Activated CD8-positive, alpha-beta memory T cell treated with anti-CD3 and anti-CD28 coated beads, Interleukin-2, amount 10 ng/mL, durations not matched to agents 7 days and 5 days (primary cell): ENCODE measurements at regions not wholly inside any gene's neighbourhood (a gene's known extent, or its start where the extent isn't known, plus 50 kb on each side); places are given as distances from the start of the nearest gene placed in this dataset.
"Not testable (repeated sequence)": the region's sequence is repeated elsewhere in the genome, so short reads cannot be mapped to it uniquely, and the experiment has no call there.

Experiments
- ATAC-seq: fragments of 150-1000 bp; cut with Tn5 transposase; one replicate; pipeline ENCODE4 v1.10.0; 2021; ENCODE audit warnings: moderate library complexity
- CTCF ChIA-PET: fragments of 350-600 bp; sonication (Branson Sonifier 250); formaldehyde crosslinking; loops from one replicate; lab custom pipeline; 2021; ENCODE audit warnings: antibody characterized with exemption; lab: Charles Lee
- DNase-seq: peaks from one replicate; pipeline ENCODE4 v3.0.0-alpha.2; 2020
- H3K27ac Mint-ChIP-seq: one replicate; pipeline ENCODE4 v1.8.0; 2021; ENCODE audit warnings: mild to moderate bottlenecking, mixed read lengths
- H3K27me3 Mint-ChIP-seq: one replicate; pipeline ENCODE4 v1.8.0; 2021; ENCODE audit warnings: mixed read lengths
- H3K36me3 Mint-ChIP-seq: one replicate; pipeline ENCODE4 v1.8.0; 2021; ENCODE audit warnings: mild to moderate bottlenecking, mixed read lengths
- H3K4me1 Mint-ChIP-seq: one replicate; pipeline ENCODE4 v1.8.0; 2021; ENCODE audit warnings: mixed read lengths
- H3K4me3 Mint-ChIP-seq: one replicate; pipeline ENCODE4 v1.8.0; 2021; ENCODE audit warnings: mild to moderate bottlenecking, moderate library complexity, mixed read lengths
- H3K9me3 Mint-ChIP-seq: one replicate; pipeline ENCODE4 v1.8.0; 2022; ENCODE audit warnings: low read depth, mixed read lengths

- Mint-ChIP-seq H3K36me3 (peaks cover 2% of the 10 kb centered on the region), H3K27me3 (peaks cover 7% of the 10 kb centered on the region)
- ATAC-seq = no peak
These were observed 1131.0 kb downstream of the TAF11L14 start for GRCh38 chr5:18765304-18765703.

GRCh38 chr5:18771097-18771610, 1136.9 kb downstream of the TAF11L14 start:
- no peaks in the 10 kb centered on the region for H3K9me3 Mint-ChIP-seq
- CTCF ChIA-PET = no interaction called here

More at GRCh38 chr5:18765304-18765703, 1131.0 kb downstream of the TAF11L14 start:
- CTCF ChIA-PET = no interaction called here
- Mint-ChIP-seq H3K27ac (no peak overlapping the region), H3K9me3 (no peaks in the 10 kb centered on the region), H3K4me3 (no peak overlapping the region), H3K4me1 (peaks cover 5% of the 10 kb centered on the region)
- no peak for DNase-seq

DNA sequence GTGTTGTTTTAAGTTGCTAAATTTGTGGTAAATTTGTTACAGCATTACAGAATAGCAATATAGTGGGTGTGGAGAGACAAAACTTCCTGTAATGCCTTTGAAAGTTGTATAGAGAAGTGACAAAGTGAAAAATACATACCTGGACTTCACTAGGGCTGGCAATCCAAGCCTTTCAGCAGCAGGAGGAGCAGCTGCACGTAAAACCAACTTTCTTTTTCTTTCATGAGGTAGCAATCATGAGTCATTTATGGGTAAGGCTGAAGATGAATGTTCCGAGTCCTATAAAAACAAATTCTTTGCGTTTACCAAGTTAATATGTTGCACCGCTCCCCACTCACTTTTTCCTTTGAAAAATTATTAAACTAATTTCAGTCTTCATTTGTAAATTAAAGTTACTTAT, 1138.2 kb downstream of the TAF11L14 start:
- CTCF ChIA-PET = no interaction called here
- H3K27me3 Mint-ChIP-seq = peaks cover 6% of the 10 kb centered on the region
- H3K36me3 Mint-ChIP-seq = no peaks in the 10 kb centered on the region
- H3K4me3 Mint-ChIP-seq = no peak overlapping the region
- peaks cover 2% of the 10 kb centered on the region for H3K4me1 Mint-ChIP-seq
- peak; percentile 39 for ATAC-seq
- no peak for DNase-seq
- H3K9me3 Mint-ChIP-seq = no peaks in the 10 kb centered on the region
- H3K27ac Mint-ChIP-seq = no peak overlapping the region

More at GRCh38 chr5:18771097-18771610, 1136.9 kb downstream of the TAF11L14 start:
- DNase-seq (no peak), ATAC-seq (no peak)
- H3K4me3 Mint-ChIP-seq = no peak overlapping the region
- H3K36me3 Mint-ChIP-seq = no peaks in the 10 kb centered on the region
- no peak overlapping the region for H3K27ac Mint-ChIP-seq
- peaks cover 2% of the 10 kb centered on the region for H3K4me1 Mint-ChIP-seq
- H3K27me3 Mint-ChIP-seq = peaks cover 9% of the 10 kb centered on the region

DNA sequence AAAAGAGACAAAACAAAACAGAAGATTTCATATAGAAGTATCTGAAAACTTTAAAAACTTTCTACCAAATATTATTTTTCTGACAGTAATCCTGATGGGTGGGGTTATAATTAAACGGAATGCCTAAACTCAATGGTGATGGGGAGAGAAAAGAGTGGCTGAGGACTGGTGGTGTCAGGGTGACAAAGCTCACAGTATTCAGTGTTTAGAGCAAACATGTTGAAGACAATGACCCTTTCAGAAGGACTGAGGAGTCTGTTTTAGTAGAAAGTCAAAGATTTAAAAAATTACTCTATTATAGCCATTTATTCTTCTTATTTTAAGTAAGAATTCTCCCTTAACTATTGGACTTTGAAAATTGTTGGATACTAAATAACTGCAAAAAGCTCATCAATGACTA, 1144.0 kb downstream of the TAF11L14 start:
- no peaks in the 10 kb centered on the region for H3K36me3 Mint-ChIP-seq
- CTCF ChIA-PET = no interaction called here
- no peaks in the 10 kb centered on the region for H3K9me3 Mint-ChIP-seq
- DNase-seq (no peak), ATAC-seq (no peak)
- no peaks in the 10 kb centered on the region for H3K4me1 Mint-ChIP-seq
- no peak overlapping the region for H3K4me3 Mint-ChIP-seq
- no peaks in the 10 kb centered on the region for H3K27me3 Mint-ChIP-seq
- H3K27ac Mint-ChIP-seq = no peak overlapping the region

DNA sequence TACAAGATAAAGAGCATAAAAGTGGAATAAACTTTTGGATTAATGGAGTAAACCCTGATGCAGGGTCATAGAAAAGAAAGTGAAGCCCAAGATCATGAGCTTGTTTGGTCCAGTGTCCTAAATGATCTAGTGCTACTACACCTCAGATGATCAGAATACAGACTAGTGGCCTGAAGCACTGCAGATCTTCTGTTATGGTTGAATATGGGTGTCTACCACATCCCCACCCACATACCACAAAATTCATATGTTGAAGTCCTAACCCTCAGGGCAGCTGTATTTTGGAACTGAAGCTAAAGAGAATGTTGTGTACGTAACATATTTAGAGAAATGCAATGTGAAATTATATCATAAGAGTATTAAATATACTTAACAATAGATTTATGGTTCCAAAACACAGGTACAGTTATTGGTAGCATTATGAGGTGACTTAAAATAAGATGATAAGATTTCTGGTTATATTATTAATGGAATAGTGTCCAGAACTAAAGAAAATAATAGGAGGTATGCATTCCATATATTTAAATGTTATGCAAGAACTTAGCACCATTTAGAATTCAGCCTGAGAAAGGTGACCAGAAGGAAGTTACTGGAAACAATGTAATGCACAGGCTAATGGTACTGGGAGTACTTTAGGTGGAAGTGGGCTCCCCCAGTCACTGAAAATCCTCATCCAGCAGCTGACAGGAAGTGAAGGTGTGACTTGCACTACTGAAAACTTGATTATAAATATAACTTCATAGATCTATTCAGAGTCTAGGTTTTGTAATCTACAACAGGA, 1155.1 kb downstream of the TAF11L14 start:
- Mint-ChIP-seq H3K4me1 (no peaks in the 10 kb centered on the region), H3K27me3 (no peaks in the 10 kb centered on the region), H3K4me3 (no peak overlapping the region), H3K36me3 (no peaks in the 10 kb centered on the region), H3K9me3 (no peaks in the 10 kb centered on the region), H3K27ac (no peak overlapping the region)
- CTCF ChIA-PET = no interaction called here
- ATAC-seq = no peak
- no peak for DNase-seq

GRCh38 chr5:18792145-18792544, 1157.9 kb downstream of the TAF11L14 start:
- Mint-ChIP-seq H3K4me1 (no peaks in the 10 kb centered on the region), H3K27ac (no peak overlapping the region), H3K9me3 (no peaks in the 10 kb centered on the region), H3K27me3 (no peaks in the 10 kb centered on the region), H3K4me3 (no peak overlapping the region), H3K36me3 (no peaks in the 10 kb centered on the region)
- DNase-seq (no peak), ATAC-seq (no peak)
- CTCF ChIA-PET = no interaction called here

GRCh38 chr5:18797222-18797621, 1163.0 kb downstream of the TAF11L14 start:
- no peak for DNase-seq
- ATAC-seq = no peak
- no peaks in the 10 kb centered on the region for H3K36me3 Mint-ChIP-seq
- H3K4me3 Mint-ChIP-seq = no peak overlapping the region
- no peaks in the 10 kb centered on the region for H3K27me3 Mint-ChIP-seq
- H3K9me3 Mint-ChIP-seq = no peaks in the 10 kb centered on the region
- H3K27ac Mint-ChIP-seq = no peak overlapping the region
- CTCF ChIA-PET = no interaction called here
- no peaks in the 10 kb centered on the region for H3K4me1 Mint-ChIP-seq

DNA sequence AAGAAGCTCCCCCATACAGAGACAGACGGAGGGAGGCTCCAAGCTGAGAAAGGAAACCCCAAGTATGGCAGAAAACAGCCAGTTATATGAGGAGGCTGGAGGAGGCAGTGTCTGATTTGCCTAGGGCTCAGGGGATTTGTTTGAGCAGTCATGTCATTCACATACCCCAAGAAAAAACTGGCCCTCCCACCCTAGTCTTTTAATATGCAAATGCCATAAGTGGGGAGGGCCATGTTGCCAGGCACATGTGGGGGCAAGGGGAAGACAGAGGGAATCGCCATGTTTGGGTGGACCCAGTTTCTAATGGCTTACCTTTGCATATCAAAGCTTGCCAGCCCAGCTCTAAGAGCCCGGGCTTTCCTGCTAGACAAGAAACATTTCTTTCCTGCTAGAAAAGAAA, 1163.8 kb downstream of the TAF11L14 start:
- ATAC-seq (no peak), DNase-seq (no peak)
- H3K36me3 Mint-ChIP-seq = no peaks in the 10 kb centered on the region
- H3K4me1 Mint-ChIP-seq = no peaks in the 10 kb centered on the region
- H3K4me3 Mint-ChIP-seq = no peak overlapping the region
- CTCF ChIA-PET = no interaction called here
- no peaks in the 10 kb centered on the region for H3K27me3 Mint-ChIP-seq
- H3K27ac Mint-ChIP-seq = no peak overlapping the region
- no peaks in the 10 kb centered on the region for H3K9me3 Mint-ChIP-seq

GRCh38 chr5:18799482-18800128, 1165.3 kb downstream of the TAF11L14 start:
- Mint-ChIP-seq H3K9me3 (no peaks in the 10 kb centered on the region), H3K27me3 (no peaks in the 10 kb centered on the region), H3K27ac (no peak overlapping the region), H3K4me1 (no peaks in the 10 kb centered on the region), H3K36me3 (no peaks in the 10 kb centered on the region), H3K4me3 (no peak overlapping the region)
- CTCF ChIA-PET = no interaction called here
- DNase-seq = no peak
- ATAC-seq = no peak

DNA sequence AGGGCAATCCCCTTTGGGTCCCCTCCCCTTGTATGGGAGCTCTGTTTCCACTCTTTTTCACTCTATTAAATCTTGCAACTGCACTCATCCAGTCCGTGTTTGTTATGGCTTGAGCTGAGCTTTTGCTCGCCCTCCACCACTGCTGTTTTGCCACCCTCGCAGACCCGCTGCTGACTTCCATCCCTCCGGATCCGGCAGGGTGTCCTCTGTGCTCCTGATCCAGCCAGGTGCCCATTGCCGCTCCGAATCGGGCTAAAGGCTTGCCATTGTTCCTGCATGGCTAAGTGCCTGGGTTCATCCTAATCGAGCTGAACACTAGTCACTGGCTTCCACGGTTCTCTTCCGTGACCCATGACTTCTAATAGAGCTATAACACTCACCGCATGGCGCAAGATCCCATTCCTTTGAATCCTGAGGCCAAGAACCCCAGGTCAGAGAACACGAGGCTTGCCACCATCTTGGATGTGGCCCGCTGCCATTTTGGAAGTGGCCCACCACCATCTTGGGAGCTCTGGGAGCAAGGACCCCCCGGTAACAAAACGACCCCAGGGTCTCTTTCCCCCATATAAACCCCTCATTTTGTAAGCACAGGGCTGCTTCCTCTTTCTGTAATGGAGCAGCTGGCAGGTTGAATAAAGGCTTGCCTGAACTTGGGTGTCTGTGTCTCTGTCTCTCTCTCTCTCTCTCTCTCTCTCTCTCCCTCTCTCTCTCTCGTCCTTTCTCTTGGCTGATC, 1166.2 kb downstream of the TAF11L14 start:
- no peaks in the 10 kb centered on the region for H3K9me3 Mint-ChIP-seq
- no peaks in the 10 kb centered on the region for H3K36me3 Mint-ChIP-seq
- CTCF ChIA-PET = interaction anchor here (0.6 kb wide), 1 partner anchor 39 kb away, joined by 4 read pairs; no protein-coding TSS in a partner anchor
- H3K4me3 Mint-ChIP-seq = no peak overlapping the region
- no peaks in the 10 kb centered on the region for H3K4me1 Mint-ChIP-seq
- H3K27me3 Mint-ChIP-seq = peaks cover 2% of the 10 kb centered on the region
- DNase-seq (no peak), ATAC-seq (no peak)
- no peak overlapping the region for H3K27ac Mint-ChIP-seq

DNA sequence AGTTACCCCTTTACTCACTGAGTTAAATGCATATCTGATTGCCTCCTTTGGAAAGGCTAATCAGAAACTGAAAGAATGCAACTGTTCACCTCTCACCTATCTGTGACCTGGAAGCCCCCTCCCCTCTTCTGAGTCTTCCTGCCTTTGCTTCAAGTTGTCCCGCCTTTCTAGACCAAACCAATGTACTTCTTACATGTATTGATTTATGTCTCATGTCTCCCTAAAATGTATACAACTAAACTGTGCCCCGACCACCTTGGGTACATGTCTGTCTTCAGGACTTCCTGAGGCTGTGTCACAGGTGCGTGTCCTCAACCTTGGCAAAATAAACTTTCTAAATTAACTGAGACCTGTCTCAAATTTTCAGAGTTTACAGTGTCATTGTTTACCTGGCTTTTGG, 1167.2 kb downstream of the TAF11L14 start:
- H3K27ac Mint-ChIP-seq, H3K27me3 Mint-ChIP-seq, H3K4me3 Mint-ChIP-seq, CTCF ChIA-PET, H3K4me1 Mint-ChIP-seq, H3K9me3 Mint-ChIP-seq, H3K36me3 Mint-ChIP-seq, DNase-seq, ATAC-seq: not testable (repeated sequence)

GRCh38 chr5:18802336-18802735, 1168.1 kb downstream of the TAF11L14 start:
- Mint-ChIP-seq H3K27me3 (peaks cover 3% of the 10 kb centered on the region), H3K27ac (no peak overlapping the region), H3K4me1 (no peaks in the 10 kb centered on the region), H3K36me3 (no peaks in the 10 kb centered on the region), H3K9me3 (no peaks in the 10 kb centered on the region), H3K4me3 (no peak overlapping the region)
- CTCF ChIA-PET = no interaction called here
- no peak for DNase-seq
- ATAC-seq = no peak

DNA sequence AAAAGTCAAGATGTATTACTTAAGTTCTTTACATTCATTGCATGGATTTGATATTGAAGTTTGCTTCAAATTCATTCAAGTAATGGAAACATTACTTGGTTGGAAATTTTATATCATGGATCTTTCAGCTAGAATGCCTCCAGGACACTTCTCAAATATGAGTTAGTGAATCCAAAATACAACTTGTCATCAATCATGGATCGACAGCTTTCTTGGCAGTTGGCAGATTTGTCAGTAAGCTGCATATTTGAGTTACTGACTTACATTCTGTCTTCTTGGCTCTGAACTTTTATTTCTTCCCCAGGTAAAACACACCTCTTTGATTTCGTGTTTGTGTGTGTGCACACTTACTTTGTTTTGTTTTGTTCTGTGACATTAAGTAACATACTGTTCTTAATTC, 1171.1 kb downstream of the TAF11L14 start:
- no peak overlapping the region for H3K4me3 Mint-ChIP-seq
- CTCF ChIA-PET = no interaction called here

More for the DNA sequence above, 1171.1 kb downstream of the TAF11L14 start:
- no peak overlapping the region for H3K27ac Mint-ChIP-seq
- no peaks in the 10 kb centered on the region for H3K36me3 Mint-ChIP-seq
- ATAC-seq (no peak), DNase-seq (no peak)
- no peaks in the 10 kb centered on the region for H3K9me3 Mint-ChIP-seq
- H3K4me1 Mint-ChIP-seq = no peaks in the 10 kb centered on the region
- H3K27me3 Mint-ChIP-seq = peaks cover 3% of the 10 kb centered on the region
